ENCODE measurements at regions not wholly inside any gene's neighbourhood (a gene's known extent, or its start where the extent isn't known, plus 50 kb on each side); places are given as distances from the start of the nearest gene placed in this dataset.
"Not testable (repeated sequence)": the region's sequence is repeated elsewhere in the genome, so short reads cannot be mapped to it uniquely, and the experiment has no call there.

DNA sequence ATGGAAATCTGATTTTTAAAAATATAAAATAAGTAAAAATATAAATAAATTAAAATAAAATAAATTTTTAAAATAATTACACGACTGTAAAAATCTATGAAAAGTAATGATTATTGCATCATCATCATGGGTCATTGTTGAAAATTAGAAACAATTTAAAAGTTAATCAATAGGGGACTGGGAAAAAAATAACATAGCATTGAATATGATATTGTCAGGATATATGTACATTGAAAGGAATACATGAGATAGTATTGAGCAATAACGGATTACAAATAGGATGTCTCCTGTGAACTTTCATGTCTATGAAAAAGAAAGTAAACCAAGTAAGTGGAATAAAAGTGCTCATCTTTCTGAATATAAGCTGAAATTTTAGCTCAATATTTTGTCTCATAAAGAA, 566.8 kb upstream of the HTR2C start:
- no peak for ATAC-seq (replicated peaks)
- Mint-ChIP-seq H3K9me3 (peaks cover 1 to 6% of the 10 kb centered on the region in 2 donors), H3K36me3 (no peaks in the 10 kb centered on the region), H3K27ac (no peak overlapping the region), H3K27me3 (no peaks in the 10 kb centered on the region), H3K4me3 (no peak overlapping the region), H3K4me1 (no peaks in the 10 kb centered on the region)
- DNase-seq: no peak

DNA sequence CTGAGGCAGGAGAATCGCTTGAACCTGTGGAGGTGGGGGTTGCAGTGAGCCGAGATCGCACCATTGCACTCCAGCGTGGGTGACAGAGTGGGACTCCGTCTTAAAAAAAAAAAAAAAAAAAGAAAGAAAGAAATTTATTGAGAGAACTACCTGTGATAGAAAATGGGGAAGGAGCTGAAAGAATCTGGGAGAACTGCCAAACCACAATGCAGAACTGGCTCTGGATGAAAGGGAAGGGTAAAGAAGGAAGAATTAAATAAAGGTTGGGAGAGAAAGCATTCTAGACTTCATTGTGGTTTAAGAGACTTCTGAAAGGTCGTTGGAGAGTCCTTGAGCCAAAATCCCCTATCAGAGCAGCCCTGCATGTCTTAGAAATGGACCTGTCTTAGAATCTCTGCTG, 567.9 kb upstream of the HTR2C start:
- no peaks in the 10 kb centered on the region for H3K36me3 Mint-ChIP-seq
- no peaks in the 10 kb centered on the region for H3K27me3 Mint-ChIP-seq
- no peak for ATAC-seq (replicated peaks)
- H3K4me1 Mint-ChIP-seq: no peaks in the 10 kb centered on the region
- H3K9me3 Mint-ChIP-seq: peaks cover 1 to 6% of the 10 kb centered on the region in 2 donors
- H3K27ac Mint-ChIP-seq: no peak overlapping the region
- no peak for DNase-seq
- H3K4me3 Mint-ChIP-seq: no peak overlapping the region

DNA sequence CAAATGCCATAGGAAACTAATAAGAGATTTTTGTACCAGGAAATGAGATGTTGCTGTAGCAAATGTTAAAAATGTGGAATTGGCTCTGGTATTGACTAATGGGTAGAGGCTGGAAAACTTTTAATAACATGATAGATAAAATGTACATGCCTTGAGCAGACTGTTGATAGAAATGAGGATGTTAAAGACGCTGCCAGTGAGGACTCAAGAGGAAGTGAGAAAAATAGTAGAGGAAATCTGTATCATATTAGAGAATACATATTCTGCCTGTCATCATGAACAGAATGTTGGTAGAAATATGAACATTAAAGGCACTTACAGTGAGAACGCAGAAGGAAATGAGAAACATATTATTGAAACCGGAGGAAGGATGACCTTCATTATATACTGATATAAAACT, 577.2 kb upstream of the HTR2C start:
- ATAC-seq (replicated peaks) (peak; percentile 52 to 57), DNase-seq (no peak)
- Mint-ChIP-seq H3K27me3 (no peaks in the 10 kb centered on the region), H3K4me1 (peaks cover 3 to 13% of the 10 kb centered on the region in 2 donors), H3K27ac (no peak overlapping the region), H3K9me3 (peaks cover 4 to 5% of the 10 kb centered on the region in 2 donors), H3K36me3 (no peaks in the 10 kb centered on the region), H3K4me3 (no peak overlapping the region)

DNA sequence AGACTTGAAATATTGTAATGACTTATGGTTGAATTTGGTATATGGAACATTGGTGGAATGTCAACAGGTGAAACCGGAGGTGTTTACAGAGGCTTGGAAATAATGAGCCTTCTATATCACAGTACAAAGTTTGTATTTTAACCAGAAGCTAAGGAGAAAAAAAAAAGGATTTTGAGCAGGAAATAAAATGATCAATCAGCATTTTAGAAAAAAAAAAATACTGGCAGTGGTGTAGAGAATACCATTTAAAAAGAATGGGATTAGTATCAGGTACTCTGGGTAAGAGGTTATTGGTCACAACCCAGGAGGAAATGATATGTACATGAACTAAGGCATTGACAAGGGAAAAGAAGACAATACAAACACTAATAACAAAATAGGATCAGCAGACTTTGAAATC, 587.1 kb upstream of the HTR2C start:
- ATAC-seq (replicated peaks) (no peak), DNase-seq (no peak)
- H3K9me3 Mint-ChIP-seq: peaks cover 5 to 7% of the 10 kb centered on the region in 2 donors

GRCh38 chrX:113991720-113992119, 592.2 kb upstream of the HTR2C start:
- not testable (repeated sequence) for H3K4me3 Mint-ChIP-seq; H3K27ac Mint-ChIP-seq; DNase-seq; H3K36me3 Mint-ChIP-seq; ATAC-seq (replicated peaks); H3K27me3 Mint-ChIP-seq; H3K4me1 Mint-ChIP-seq; H3K9me3 Mint-ChIP-seq

More for the DNA sequence above, 587.1 kb upstream of the HTR2C start:
- Mint-ChIP-seq H3K4me3 (no peak overlapping the region), H3K27ac (no peak overlapping the region), H3K4me1 (no peaks in the 10 kb centered on the region), H3K27me3 (peaks cover 0 to 4% of the 10 kb centered on the region in 2 donors), H3K36me3 (no peaks in the 10 kb centered on the region)

GRCh38 chrX:113990669-113991068, 593.2 kb upstream of the HTR2C start:
- not testable (repeated sequence) for H3K4me3 Mint-ChIP-seq; H3K4me1 Mint-ChIP-seq; H3K9me3 Mint-ChIP-seq; H3K36me3 Mint-ChIP-seq; ATAC-seq (replicated peaks); H3K27ac Mint-ChIP-seq; H3K27me3 Mint-ChIP-seq; DNase-seq

GRCh38 chrX:113988315-113988935, 595.5 kb upstream of the HTR2C start:
- not testable (repeated sequence) for H3K27ac Mint-ChIP-seq; H3K27me3 Mint-ChIP-seq; ATAC-seq (replicated peaks); H3K36me3 Mint-ChIP-seq; H3K4me1 Mint-ChIP-seq; DNase-seq; H3K4me3 Mint-ChIP-seq; H3K9me3 Mint-ChIP-seq

DNA sequence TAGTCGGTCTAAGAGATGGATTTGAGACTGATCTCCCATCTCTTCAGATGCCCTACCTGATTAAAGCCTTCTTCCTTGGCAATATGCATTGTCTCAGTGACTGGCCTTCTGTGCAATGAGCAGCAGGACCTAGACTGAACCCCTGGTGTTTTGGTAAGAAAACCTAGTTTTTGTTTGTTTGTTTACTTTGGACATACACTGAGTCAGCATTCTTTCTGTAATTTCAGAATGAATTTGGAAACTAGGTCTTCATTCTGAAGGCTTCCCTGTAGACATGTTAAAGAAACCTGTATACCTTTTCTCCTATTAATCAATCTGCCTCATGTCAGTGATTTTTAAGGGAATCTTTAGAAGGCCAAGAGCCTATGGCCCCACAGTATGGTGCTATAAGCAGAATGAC, 597.5 kb upstream of the HTR2C start:
- Mint-ChIP-seq H3K9me3 (no peaks in the 10 kb centered on the region), H3K4me3 (no peak overlapping the region), H3K27me3 (no peaks in the 10 kb centered on the region), H3K4me1 (peaks cover 0 to under 1% of the 10 kb centered on the region in 2 donors), H3K27ac (no peak overlapping the region), H3K36me3 (no peaks in the 10 kb centered on the region)
- no peak for DNase-seq
- ATAC-seq (replicated peaks): no peak

- Mint-ChIP-seq H3K4me1 (peaks cover 8 to 10% of the 10 kb centered on the region in 2 donors), H3K9me3 (no peaks in the 10 kb centered on the region), H3K27ac (no peak overlapping the region), H3K27me3 (no peaks in the 10 kb centered on the region), H3K36me3 (peaks cover 0 to 2% of the 10 kb centered on the region in 2 donors), H3K4me3 (no peak overlapping the region)
- no peak for ATAC-seq (replicated peaks)
- DNase-seq: no peak
Observed at GRCh38 chrX:113982766-113983165, 601.1 kb upstream of the HTR2C start.

GRCh38 chrX:113980953-113981352, 602.9 kb upstream of the HTR2C start:
- H3K9me3 Mint-ChIP-seq: no peaks in the 10 kb centered on the region
- H3K4me1 Mint-ChIP-seq: peaks cover 8 to 10% of the 10 kb centered on the region in 2 donors
- H3K36me3 Mint-ChIP-seq: peaks cover 0 to 2% of the 10 kb centered on the region in 2 donors
- ATAC-seq (replicated peaks) (peak; percentile 67 to 70), DNase-seq (no peak)
- H3K27me3 Mint-ChIP-seq: no peaks in the 10 kb centered on the region
- no peak overlapping the region for H3K4me3 Mint-ChIP-seq
- no peak overlapping the region for H3K27ac Mint-ChIP-seq

DNA sequence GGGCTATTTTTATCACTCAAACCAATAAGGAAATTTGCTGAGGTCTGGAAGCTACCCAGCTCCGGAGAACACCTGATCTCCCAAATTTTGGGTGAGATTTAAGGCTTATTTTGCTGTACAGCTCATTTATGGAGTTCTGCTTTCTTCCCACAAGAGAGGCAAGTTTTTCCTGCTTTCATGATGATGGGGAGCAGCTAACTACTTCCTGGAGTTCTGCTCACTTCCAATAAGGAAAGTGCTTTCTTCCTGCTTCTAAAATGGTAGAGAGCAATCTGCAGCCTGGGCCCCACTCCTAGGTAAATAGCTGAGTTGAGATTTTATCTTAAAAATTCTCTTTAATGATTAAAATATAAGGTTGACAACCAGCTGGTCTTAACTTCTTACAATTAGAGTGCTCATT, 606.0 kb upstream of the HTR2C start:
- H3K4me1 Mint-ChIP-seq: peaks cover 8 to 10% of the 10 kb centered on the region in 2 donors
- DNase-seq (no peak), ATAC-seq (replicated peaks) (no peak)
- no peaks in the 10 kb centered on the region for H3K9me3 Mint-ChIP-seq
- H3K36me3 Mint-ChIP-seq: peaks cover 0 to 2% of the 10 kb centered on the region in 2 donors
- H3K27ac Mint-ChIP-seq: no peak overlapping the region
- H3K27me3 Mint-ChIP-seq: no peaks in the 10 kb centered on the region
- H3K4me3 Mint-ChIP-seq: no peak overlapping the region

DNA sequence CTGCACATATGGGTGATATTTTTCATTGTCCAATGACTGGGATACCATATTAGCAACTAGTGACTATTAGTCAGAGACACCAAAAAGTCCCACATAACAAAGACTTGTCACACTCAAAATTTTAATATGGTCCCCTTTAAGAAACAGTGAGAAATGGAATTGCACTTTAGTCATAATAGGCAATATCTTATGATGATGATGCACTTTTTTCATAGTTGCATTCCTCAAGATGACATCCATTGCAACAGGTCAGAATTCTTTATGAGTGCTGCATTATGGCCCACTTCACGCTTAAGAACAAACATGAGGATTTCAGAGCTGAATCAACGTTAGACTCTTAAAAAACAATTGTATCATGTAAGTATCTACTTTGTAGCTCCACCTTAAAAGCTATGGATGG, 608.4 kb upstream of the HTR2C start:
- Mint-ChIP-seq H3K27ac (no peak overlapping the region), H3K36me3 (peaks cover 0 to 2% of the 10 kb centered on the region in 2 donors), H3K4me3 (no peak overlapping the region), H3K9me3 (no peaks in the 10 kb centered on the region), H3K27me3 (no peaks in the 10 kb centered on the region), H3K4me1 (peaks cover under 1 to 1% of the 10 kb centered on the region in 2 donors)
- DNase-seq: no peak
- ATAC-seq (replicated peaks): no peak

GRCh38 chrX:113974881-113975280, 609.0 kb upstream of the HTR2C start:
- DNase-seq: no peak
- H3K4me3 Mint-ChIP-seq: no peak overlapping the region
- no peaks in the 10 kb centered on the region for H3K9me3 Mint-ChIP-seq
- H3K27me3 Mint-ChIP-seq: no peaks in the 10 kb centered on the region
- ATAC-seq (replicated peaks): no peak
- no peaks in the 10 kb centered on the region for H3K4me1 Mint-ChIP-seq
- H3K36me3 Mint-ChIP-seq: peaks cover 0 to 2% of the 10 kb centered on the region in 2 donors
- no peak overlapping the region for H3K27ac Mint-ChIP-seq

- H3K4me1 Mint-ChIP-seq: no peaks in the 10 kb centered on the region
- H3K27ac Mint-ChIP-seq: no peak overlapping the region
- no peaks in the 10 kb centered on the region for H3K36me3 Mint-ChIP-seq
- H3K27me3 Mint-ChIP-seq: no peaks in the 10 kb centered on the region
- ATAC-seq (replicated peaks): no peak
- no peak overlapping the region for H3K4me3 Mint-ChIP-seq
- H3K9me3 Mint-ChIP-seq: no peaks in the 10 kb centered on the region
- DNase-seq: no peak
Observed at GRCh38 chrX:113973706-113974105, 610.2 kb upstream of the HTR2C start.

GRCh38 chrX:113966791-113967190, 617.1 kb upstream of the HTR2C start:
- no peak overlapping the region for H3K27ac Mint-ChIP-seq
- no peaks in the 10 kb centered on the region for H3K36me3 Mint-ChIP-seq
- H3K27me3 Mint-ChIP-seq: no peaks in the 10 kb centered on the region
- H3K4me1 Mint-ChIP-seq: peaks cover 2 to 8% of the 10 kb centered on the region in 2 donors
- DNase-seq (no peak), ATAC-seq (replicated peaks) (no peak)
- peaks cover 0 to 2% of the 10 kb centered on the region in 2 donors for H3K9me3 Mint-ChIP-seq
- no peak overlapping the region for H3K4me3 Mint-ChIP-seq

DNA sequence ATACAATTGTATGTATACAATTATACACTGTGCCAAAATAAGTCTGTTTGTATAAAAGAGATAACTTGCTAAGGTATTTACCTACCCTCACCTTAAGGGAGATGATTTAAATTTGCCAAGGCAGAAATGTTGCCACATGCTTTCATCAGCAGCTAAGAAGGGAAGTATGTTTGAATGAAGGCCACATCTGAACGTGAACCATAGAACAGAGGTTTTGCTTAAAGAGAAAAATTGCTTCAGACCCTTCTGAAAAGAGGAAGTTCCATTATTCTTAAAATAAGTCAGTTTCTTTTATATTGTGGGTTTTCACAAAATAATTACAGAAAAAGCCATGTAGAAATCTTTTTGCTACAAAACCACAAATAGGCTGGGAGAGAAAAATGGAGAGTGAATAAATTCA, 621.5 kb upstream of the HTR2C start:
- Mint-ChIP-seq H3K4me3 (no peak overlapping the region), H3K4me1 (peaks cover 2 to 8% of the 10 kb centered on the region in 2 donors), H3K27ac (no peak overlapping the region)

More for the DNA sequence above, 621.5 kb upstream of the HTR2C start:
- H3K27me3 Mint-ChIP-seq: no peaks in the 10 kb centered on the region
- H3K9me3 Mint-ChIP-seq: no peaks in the 10 kb centered on the region
- H3K36me3 Mint-ChIP-seq: no peaks in the 10 kb centered on the region
- DNase-seq (no peak), ATAC-seq (replicated peaks) (peak; percentile 38 to 51)

Measured in stimulated activated naive B cell treated with anti-CD40 and anti-IgM and Interleukin-4, amounts not matched to agents 10 μg/mL and 1 μg/mL and 100 μg/mL, for 72 hours (primary cell).